ENCODE measurements at regions not wholly inside any gene's neighbourhood (a gene's known extent, or its start where the extent isn't known, plus 50 kb on each side); places are given as distances from the start of the nearest gene placed in this dataset.
"Not testable (repeated sequence)": the region's sequence is repeated elsewhere in the genome, so short reads cannot be mapped to it uniquely, and the experiment has no call there.

DNA sequence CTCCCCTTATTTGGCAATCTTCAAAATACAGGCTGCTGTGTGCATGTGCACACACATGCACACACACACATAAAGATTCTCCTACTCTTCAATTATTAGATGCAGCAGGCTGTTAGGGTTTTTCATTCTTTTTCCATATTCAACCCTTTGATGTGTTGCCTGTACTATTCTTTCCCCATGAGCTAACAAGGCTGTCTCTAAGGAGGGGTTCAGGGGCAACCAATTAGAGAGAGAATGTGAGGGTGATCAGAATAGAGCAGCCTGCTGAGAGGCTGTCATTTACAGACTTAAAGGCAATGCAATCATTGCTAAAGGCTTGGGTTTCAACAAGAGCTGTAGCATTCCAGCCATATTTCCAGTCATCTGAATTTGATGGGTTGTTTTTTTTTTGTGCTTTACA is 467.4 kb upstream of the ID4 start:
- no peak overlapping the region for H3K4me3 ChIP-seq (ENCODE audit: low read depth, low read length)

DNA sequence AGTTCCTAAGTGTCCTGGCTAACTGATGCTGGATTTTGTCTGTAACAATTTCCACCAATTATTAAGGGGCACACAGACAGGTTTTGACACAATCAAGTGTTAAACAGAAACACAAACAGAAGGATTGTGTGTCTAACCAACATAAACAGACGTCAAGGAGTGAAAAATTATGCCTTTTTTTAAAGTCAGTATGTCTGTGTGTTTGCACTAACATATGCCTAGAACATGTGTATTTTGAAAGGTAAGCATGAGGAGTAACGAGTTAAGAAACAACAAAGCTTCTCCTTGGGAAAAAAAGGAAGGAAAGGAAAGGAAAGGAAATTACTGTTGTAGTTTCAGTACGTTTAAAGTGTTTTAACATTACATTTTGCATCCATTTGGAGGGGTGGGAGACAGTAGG is 466.3 kb upstream of the ID4 start:
- no peak overlapping the region for H3K4me3 ChIP-seq (ENCODE audit: low read depth, low read length)

DNA sequence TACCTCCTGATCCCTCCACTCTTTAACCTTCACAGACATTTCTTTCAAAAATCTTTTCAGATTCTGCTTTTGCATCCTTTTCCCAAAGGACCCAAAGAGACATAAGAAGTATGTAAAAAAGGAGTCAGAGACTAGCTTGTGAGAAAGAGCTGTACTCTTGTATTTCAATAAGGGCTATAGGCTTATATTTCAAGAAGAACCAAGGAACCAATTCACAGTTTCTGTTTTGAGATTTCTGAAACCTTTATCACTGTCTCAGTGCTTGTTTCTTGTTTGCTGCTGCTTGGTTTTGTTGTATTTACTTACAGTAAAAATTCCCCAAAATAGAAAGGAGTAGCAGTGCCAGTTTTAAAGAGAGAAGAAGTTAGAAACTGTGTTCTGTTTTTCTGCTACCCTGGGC is 461.6 kb upstream of the ID4 start:
- H3K4me3 ChIP-seq (ENCODE audit: low read depth, low read length) = no peak overlapping the region

GRCh38 chr6:19377722-19378121 is 459.4 kb upstream of the ID4 start:
- no peak overlapping the region for H3K4me3 ChIP-seq (ENCODE audit: low read depth, low read length)

DNA sequence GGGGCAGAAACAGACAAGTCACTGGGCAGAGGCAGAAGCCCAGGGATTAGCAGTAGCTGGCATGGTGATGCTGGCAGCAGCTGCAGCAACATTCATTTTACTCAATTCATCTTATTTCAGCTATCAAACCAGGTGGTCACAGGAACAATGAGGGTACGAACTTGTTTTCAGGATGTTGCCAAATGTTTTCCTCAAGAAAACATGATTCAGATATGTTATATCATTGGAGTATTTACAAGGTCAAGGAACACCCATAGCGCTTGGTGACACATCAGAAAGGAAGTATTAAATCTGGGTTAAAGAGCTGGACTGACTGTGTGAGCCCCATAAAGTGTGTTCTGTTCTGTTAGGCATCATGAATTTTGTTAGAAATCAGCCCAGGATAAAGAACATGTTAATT is 456.9 kb upstream of the ID4 start:
- no peak overlapping the region for H3K4me3 ChIP-seq (ENCODE audit: low read depth, low read length)

- H3K4me3 ChIP-seq (ENCODE audit: low read depth, low read length) = no peak overlapping the region
Observed at GRCh38 chr6:19382676-19383075, 454.5 kb upstream of the ID4 start.

GRCh38 chr6:19391926-19392325 is 445.2 kb upstream of the ID4 start:
- H3K4me3 ChIP-seq (ENCODE audit: low read depth, low read length) = no peak overlapping the region

- H3K4me3 ChIP-seq (ENCODE audit: low read depth, low read length) = no peak overlapping the region
Observed at GRCh38 chr6:19394051-19394450, 443.1 kb upstream of the ID4 start.

DNA sequence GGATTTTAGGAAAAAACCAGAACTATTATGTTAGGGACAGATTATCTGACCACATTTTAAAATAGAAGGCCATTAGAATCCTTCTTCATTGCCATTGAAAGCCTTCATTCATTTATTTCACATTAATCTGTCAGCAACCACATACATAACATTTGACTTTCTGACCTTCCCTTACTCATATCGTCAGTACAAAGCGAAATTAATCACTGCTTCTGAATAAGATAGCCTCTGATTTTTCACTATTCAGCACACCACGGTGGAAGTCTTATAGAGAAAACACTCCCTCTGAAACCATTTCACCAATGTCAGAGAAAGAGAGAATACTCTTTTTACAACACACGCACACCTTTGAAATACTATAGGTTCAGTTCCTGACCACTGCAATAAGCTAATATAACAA is 442.5 kb upstream of the ID4 start:
- no peak overlapping the region for H3K4me3 ChIP-seq (ENCODE audit: low read depth, low read length)

DNA sequence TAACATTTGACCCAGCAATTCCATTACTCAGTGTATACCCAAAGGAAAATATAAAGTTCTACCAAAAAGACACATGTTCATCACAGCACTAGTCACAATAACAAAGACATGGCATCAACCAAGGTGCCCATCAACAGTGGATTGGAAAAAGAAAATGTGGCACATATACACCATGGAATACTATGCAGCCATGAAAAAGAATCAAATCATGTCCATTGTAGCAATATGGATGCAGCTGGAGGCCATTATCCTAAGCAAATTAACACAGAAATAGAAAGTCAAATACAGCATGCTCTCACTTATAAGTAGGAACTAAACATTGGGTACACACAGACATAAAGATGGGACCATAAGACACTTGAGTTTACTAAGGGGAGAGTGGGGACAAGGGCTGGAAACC is 441.9 kb upstream of the ID4 start:
- H3K4me3 ChIP-seq (ENCODE audit: low read depth, low read length) = no peak overlapping the region

- no peak overlapping the region for H3K4me3 ChIP-seq (ENCODE audit: low read depth, low read length)
Observed at GRCh38 chr6:19399406-19399805, 437.8 kb upstream of the ID4 start.

- not testable (repeated sequence) for H3K4me3 ChIP-seq (ENCODE audit: low read depth, low read length)
Observed at GRCh38 chr6:19404884-19405283, 432.3 kb upstream of the ID4 start.

GRCh38 chr6:19408331-19408730 is 428.8 kb upstream of the ID4 start:
- H3K4me3 ChIP-seq (ENCODE audit: low read depth, low read length) = no peak overlapping the region

DNA sequence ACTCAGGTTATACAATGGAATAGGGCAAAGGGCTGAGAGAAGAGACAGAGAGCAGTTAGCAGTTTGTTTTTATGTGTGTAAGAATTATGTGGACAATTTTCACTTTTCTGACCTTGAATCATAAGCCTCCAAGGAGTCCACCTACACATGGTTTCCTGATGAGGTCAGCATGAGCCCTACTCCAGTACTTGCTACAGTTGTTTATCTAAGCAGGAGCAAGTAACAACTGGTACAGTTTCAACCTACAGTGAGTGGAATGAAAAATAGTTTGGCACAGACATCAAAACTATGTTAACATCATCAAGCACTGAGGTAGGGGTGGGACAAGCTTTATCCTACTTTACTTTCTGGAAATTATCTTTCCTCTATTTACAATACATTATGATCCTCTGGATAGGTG is 426.7 kb upstream of the ID4 start:
- no peak overlapping the region for H3K4me3 ChIP-seq (ENCODE audit: low read depth, low read length)

DNA sequence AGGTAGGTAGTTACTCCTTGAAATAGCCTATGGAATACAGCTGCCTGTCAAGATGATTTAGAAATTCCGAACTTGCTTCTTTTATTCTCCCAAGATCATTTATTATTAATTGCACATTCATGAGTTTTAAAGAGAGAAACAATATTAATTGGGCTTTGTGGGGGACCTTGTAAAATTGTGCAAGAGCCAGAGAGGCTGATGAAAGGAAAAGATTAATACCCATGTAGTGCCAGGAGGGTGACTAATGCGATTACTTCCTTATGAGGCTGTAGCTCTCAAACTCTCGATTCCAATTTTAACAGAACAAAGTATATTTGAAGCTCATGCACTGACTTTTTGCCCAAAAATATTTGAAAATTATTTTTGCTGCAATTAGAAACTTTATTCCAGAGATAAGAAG is 423.8 kb upstream of the ID4 start:
- no peak overlapping the region for H3K4me3 ChIP-seq (ENCODE audit: low read depth, low read length)

DNA sequence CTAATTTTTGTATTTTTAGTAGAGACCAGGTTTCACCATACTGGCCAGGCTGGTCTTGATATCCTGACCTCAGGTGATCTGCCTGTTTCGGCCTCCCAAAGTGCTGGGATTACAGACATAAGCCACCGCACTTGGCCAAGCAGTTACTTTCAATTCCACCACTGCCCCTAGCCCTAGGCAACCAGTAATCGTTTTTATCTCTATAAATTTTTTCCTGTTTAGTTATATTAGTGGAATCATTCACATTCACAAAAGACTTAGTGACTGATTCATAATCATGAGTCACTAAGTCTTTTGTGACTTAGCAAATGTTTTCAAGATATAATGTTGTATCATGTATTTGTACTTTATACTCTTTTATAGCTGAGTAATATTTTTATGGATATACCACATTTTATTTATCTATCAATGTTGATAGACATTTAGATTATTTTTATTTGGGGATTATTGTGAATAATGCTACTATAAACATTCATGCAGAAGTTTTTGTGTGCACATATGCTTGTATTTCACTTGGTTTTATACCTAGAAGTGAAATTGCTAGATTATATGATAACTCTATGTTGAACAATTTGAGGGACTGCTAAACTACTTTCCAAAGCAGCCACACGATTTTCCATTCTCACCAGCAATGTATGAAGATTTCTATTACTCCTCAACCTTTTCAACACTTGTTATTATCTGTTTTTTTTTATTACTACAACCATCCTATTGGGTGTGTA is 421.4 kb upstream of the ID4 start:
- H3K4me3 ChIP-seq (ENCODE audit: low read depth, low read length) = no peak overlapping the region

DNA sequence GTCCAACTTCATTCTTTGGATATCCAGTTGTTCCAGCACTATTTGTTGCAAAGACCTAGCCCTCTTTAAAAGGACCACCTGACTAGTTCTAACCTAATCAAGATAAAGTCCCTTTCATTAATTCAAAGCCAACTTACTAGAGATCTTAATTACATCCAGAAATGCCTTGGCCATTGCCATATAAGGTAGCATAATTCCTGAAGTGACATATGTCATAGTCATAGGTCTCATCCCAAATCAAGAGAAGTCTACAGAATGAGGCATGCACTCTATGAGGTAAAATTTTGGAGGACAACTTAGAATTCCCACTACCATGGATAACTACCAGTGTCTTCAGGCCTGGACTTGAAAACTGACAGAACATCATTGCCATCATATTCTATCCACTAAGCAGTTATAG is 420.4 kb upstream of the ID4 start:
- H3K4me3 ChIP-seq (ENCODE audit: low read depth, low read length) = no peak overlapping the region

DNA sequence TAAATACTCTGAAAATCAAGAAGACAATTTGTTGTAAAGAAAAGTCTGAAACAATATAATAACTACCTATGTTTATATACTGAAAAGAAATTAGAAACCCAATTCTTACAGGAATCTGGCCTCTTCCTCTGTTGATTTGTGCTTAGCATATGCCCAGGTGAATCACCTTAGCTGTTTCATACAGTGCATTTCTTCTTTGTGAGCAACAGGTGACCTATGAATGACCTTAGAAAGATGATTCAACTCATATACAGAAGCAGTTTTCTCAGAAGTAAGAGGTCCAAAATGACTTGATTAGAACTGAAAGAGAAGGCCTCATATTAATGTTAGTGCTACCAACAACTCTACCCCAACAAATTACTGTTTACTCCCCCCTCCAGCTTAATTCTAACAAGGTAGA is 419.5 kb upstream of the ID4 start:
- H3K4me3 ChIP-seq (ENCODE audit: low read depth, low read length) = no peak overlapping the region

GRCh38 chr6:19424853-19425252 is 412.3 kb upstream of the ID4 start:
- no peak overlapping the region for H3K4me3 ChIP-seq (ENCODE audit: low read depth, low read length)

DNA sequence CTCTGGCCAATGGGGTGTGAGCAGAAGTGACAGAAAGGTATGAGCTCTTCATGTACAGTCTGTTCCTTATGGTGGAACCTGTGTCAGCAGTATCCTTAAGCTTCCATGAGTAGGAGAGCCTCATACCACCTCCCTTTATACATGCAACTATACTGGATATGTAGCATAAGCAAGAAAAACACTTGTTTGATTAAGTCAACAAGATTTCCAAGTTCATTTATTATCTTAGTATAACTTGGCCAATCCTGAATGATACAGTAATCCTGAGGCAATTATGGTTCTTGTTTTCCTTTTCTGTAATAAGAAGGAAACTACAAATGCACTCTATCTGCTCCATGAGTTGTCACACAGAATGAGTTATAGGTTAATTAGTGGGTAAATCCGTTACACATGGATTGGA is 409.6 kb upstream of the ID4 start:
- H3K4me3 ChIP-seq (ENCODE audit: low read depth, low read length) = no peak overlapping the region

DNA sequence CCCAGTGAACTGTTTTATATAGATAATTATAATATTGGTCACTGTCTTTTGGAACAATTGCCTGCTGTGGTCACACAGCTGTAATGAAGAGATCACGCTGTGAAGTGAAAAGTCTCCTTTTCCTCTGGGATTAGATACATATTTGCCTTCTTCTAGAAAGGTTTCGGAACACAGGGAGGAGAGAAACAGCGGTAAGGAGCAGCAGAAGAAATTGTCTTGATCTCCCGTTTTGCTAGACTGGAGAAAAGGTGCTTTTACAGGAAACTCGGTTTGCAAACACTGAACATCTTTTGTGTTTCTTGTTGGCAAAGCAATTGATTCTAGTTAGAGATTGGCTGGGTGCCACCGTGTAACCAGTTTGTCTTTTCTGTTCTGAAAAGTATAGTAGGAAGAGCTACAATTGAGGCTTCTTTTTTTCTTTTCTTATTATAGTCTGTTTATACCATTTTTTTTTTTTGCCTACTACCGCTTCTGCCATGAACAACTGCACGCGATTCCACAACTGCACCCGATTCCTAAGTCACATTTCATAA is 404.1 kb upstream of the ID4 start:
- no peak overlapping the region for H3K4me3 ChIP-seq (ENCODE audit: low read depth, low read length)

DNA sequence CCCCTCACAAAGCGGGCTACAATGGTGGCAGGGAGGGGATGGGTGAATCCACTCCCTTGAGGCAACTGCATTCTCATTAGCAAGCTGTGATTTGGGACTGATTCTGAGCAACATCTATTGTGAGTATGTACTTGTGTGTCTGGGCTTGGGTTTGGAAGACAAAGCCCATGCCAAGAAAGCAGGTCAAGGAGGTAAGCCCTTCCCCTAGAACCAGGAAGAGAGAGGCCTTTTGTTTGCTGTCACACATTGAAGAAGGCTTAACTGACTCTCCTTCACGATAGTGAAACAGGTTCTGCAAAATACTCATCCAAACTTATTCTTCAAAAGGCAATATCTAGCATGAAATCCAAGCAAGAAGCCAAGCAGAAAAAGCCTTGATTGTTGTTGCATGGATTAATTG is 403.1 kb upstream of the ID4 start:
- H3K4me3 ChIP-seq (ENCODE audit: low read depth, low read length) = no peak overlapping the region

- no peak overlapping the region for H3K4me3 ChIP-seq (ENCODE audit: low read depth, low read length)
Observed at GRCh38 chr6:19435755-19436154, 401.4 kb upstream of the ID4 start.
